ENCODE measurements at regions not wholly inside any gene's neighbourhood (a gene's known extent, or its start where the extent isn't known, plus 50 kb on each side); places are given as distances from the start of the nearest gene placed in this dataset.

DNA sequence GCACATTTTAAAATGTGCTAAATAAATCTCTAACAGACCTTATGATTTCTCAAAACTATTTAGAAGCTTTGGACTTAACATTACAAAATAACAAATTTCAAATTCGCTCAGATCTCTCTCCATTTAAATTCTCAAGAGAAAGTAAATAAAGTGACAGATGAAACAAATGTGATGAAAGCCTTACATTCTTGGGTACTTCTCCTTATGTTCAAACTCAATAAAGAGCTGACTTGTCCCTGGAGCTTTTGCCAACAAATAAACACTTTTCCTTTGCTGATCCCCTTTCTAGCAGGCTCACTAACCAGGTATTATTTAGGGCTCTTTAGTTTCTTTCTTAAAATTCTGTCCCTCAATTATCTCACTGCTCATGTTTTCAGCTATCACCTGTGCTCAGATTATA is 259.1 kb upstream of the ARPP21 start:
- no peak for DNase-seq

DNA sequence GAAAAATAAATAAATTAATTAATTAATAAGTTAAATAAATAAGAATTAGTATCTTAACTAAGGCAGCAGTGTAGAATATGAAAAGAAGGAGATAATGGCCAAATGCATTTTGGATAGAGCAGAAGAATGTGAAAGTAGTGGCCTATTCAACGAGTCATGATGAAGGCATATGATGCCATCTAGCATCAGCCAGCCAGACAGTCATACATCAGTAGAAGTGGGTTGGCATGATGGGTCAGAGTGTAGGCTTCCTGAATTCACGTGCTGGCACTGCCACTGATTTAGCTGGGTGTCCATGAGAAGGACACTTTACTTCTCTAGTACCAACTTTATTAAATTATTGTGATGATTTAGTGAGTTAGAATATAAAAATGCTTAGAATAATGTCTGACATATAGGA is 256.1 kb upstream of the ARPP21 start:
- no peak for DNase-seq

DNA sequence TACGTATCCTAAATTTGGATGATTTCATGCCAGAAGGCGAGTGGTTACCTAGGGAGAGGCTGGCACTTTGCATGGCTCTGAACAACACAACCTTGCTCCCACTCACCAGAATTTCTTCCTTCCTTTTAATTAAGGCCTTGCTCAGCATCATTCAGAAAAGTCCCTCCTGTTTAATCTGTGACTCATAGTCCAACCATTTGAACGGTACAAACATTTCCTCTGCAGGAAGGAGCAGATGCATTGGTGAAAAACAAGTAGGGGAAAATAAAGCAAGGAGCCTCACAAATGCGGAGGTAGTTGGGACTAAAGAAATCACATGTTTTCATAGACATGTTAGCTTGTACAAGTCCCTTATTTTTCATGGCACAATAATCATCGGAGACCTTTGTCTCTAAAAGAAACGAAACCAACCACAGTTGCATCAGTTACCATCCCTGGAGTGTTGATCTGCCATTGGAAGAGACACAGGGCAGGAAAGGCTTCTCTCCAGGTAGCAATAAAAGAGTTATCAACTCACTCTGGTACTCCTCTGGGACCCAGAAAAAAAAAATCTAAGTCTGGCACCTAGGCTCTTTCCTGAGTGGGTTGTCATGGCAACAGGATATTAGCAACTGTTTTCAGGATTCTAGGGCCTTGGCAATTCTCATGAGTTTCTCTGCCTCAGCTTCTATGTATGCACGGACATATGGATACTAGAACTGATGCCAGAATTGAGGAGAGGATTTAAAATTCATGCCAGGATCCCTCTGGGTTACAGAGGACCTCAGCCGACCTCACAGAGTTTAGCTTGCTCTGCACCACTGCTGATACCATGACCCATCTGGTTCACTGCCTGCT is 255.4 kb upstream of the ARPP21 start:
- no peak for DNase-seq

DNA sequence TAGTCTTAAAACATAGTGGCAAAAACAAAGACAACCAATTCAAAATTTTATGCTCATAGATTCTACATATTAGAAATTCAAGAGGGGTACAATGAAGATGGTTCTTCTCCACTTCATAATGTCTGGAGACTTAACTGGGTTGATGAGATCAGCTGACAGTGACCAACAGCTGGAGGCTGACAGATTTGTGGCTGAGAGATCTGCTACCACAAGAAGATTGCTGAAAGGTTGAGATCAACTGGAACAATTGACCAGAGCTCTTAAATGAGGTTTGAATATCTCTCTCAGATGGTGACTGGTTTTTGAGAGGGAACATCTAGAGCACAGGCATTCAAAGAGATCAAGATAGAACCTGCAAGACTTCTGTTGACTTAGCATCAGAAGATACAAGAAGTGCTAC is 254.1 kb upstream of the ARPP21 start:
- no peak for DNase-seq

DNA sequence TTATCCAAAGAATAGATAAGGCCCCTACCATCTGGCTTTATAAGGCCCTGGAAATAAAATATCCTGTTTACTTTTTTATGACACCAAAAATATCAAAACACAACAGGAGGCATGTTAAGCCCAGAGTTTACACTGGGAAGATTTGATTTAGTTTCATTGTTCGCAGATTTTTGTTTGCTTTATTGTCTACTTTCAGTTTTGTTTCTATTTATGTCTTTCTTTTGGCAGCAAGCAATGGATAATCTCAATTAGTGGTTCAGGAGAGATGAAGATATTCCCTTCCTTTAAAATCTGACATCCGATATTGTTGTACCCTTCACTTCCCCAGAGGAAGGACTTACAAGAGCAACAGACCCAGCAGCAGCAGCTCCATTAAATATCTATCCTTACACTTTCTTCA is 249.4 kb upstream of the ARPP21 start:
- no peak for DNase-seq

DNA sequence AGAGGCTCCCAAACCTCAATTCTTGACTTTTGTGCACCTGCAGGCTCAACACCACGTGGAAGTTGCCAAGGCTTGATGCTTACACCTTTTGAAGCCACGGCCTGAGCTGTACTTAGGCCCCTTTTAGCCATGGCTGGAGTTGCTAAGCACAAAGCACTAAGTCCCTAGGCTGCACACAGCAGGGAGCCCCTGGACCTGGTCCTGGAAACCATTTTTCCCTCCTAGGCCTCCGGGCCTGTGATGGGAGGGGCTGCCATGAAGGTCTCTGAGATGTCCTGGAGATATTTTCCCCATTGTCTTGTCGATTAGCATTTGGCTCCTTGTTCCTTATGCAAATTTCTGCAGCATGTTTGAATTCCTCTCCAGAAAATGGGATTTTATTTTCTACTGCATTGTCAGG is 247.1 kb upstream of the ARPP21 start:
- DNase-seq: no peak

DNA sequence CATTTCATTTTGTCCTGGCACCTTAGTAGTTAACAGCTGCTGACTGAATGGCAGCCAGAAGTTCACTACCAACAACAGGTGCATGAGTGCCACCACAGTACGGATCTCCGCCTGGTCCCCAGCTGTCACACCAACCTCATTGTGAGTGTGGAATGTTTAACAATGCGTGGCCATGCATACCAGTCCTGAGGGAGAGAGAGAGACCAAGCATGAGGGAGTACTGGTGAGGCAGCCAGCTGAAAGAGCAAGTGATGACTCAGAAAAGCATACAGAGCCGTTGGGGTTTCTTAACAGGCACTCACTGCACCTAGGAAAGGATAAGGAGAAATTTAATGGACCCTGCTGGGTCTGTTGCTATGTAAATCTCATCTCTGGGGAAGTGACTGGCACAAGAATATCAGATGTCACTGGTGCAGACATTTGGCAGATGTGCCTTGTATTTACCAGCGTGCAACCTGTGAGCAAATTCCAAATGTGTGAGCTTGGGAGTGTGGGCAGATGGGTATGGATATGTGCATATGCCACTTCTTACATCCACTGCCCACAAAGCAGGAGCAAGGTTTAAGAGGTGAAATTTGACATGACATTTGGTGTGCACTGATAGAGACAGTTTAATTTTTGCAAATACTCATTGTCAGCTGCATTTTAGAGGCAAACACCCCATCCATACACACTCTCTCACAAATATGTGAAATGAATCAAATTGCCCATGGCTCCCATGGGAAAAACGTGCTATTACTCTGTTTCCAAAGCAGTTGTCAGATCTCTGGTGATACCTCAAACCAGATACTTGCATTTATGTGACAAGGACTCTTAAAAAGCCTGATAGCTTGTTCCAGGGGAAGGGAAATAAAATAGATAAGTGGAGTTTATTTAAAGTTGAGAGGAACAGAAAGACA is 245.2 kb upstream of the ARPP21 start:
- DNase-seq: no peak

DNA sequence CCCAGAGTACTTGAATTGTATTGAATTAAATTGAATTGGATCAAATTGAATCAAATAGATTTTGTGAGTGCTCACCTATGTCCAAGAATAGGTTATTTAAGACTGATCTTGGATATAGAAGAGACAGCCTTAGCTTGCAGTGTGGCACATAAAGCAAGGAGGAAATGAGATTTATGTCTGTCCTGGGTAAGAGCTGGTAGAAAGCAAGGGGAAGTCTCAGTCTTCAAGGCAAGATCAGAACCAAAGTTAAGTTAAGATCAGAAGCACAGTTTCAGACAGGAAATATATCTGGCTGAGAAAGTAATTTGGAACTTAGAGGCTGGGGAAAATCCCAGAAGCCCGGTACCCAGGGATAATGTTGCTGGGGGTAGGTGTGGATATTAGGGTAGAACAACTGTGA is 244.4 kb upstream of the ARPP21 start:
- DNase-seq: no peak

DNA sequence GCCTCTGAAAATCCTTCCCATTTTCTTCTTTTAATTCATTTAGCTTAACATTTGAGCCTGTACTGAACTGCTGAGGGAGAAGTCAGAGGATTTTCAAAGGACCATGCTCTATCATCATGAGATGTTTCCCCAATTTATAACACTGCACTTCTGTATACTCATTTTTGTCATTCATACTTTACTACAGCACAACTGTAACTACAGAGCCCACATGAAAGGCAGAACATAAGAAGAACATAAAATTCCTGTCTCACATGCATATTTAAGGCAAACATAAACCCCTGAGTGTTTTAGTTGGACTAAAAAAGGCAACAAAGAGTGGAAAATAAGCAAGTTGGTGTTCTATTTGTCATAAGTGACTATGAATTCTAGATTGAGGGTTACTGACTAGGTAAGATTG is 237.7 kb upstream of the ARPP21 start:
- DNase-seq: no peak

DNA sequence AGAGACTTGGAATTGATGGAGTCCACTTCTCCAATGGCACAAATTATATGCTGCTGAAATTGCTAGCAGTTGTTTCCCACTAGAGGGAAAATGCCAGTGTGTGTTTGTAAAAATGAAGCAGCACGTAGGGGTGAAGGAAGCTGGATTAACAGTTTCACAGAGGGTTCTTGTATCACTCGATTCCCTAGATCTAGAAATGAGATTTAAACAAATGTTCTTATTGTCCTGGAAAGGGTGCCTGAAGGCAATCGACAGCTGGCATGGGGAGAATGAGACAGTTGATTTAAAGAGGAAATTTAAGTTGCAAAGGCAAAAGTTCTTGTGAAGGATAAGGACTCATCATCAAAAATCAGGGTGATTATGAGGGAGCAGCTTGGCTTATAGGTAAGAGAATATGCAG is 234.8 kb upstream of the ARPP21 start:
- DNase-seq: no peak

DNA sequence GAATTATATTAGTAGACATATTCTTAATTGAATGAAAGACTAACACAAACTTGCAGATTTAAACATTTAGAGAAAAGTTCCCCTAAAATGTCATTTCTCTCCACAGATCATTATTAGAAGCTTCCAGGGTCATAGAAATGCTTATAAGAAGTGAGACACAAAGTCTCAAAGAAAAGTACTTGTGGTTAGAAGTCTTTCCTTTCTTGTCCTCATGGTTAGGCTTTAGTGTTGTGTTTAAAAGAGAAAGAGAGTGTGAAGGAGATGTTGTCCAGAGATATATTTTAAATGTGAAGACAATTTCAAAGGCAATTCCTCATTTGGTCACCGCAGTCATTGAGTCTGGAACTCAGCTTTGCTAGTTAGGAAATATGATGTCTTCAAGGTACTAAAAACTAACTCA is 230.4 kb upstream of the ARPP21 start:
- DNase-seq: no peak

DNA sequence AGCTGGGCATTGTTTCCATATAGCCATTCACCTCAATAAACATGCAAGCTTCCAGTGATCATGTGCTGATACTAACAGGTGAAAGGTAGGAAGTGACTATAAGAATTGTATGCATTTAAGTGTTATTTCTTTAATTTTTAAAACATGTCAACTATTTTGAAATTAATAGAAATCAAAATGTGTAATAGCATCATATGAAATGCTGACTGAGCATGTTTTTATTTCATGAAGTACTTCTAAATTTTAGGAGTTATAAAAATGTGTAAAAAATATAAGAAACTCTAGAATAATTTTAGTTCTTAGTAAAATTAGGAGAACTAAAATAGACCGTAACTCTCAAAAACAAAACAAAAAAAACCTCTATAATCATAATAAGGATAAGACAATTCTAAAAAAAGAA is 229.3 kb upstream of the ARPP21 start:
- DNase-seq: no peak

DNA sequence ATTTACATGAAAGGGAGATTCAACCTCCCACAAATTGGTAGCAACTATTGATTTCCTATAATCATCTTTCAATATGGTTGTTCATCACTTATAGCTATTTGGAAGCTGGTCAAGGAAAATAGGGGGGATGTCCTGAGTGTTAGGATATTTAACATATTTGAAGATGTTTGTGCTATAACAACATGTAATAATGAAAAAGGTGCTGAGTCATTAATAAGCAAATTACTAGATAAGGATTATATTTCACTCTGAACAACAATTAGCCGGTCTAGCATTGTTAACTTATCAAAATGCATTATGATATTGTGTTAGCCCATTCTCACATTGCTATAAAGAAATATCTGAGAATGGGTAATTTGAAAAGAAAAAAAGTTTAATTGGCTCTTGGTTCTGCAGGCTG is 225.8 kb upstream of the ARPP21 start:
- no peak for DNase-seq

DNA sequence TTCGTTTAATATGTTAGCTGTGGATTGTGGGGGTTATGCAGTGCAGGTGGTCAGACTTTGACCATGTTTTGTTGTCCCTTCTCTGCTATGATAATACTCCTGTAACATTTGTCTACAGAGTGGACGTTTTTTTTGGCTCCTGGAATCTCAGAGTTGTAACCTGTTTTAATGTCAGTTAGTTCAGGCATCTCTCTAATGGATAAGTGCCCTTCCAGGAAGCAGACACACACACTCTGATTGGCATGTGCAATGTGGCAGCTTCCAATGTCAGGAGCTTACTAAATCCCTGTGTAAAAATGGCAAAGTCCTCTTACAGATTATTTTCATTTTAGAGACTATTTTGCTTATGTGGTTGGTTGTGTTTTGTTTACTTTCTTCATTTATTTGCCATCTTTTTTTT is 222.2 kb upstream of the ARPP21 start:
- no peak for DNase-seq

DNA sequence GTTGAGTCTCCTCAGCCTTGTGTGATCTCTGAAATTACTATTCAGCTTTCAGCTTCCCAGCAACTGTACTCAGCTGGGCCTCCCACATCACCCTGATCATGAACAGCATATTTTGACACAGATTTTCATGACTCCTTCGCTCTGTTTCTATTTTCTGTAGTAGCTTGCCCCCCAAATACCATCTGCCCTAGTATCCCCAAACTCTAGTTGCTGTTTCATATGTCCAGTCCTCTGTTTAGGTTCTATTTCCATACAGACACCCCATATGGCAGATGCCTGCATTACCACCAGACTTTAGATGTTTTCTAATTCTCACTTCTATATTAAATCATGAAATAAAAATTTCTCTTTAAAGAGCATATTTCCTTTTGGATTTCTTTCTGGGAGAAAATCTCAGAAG is 217.2 kb upstream of the ARPP21 start:
- DNase-seq: no peak

DNA sequence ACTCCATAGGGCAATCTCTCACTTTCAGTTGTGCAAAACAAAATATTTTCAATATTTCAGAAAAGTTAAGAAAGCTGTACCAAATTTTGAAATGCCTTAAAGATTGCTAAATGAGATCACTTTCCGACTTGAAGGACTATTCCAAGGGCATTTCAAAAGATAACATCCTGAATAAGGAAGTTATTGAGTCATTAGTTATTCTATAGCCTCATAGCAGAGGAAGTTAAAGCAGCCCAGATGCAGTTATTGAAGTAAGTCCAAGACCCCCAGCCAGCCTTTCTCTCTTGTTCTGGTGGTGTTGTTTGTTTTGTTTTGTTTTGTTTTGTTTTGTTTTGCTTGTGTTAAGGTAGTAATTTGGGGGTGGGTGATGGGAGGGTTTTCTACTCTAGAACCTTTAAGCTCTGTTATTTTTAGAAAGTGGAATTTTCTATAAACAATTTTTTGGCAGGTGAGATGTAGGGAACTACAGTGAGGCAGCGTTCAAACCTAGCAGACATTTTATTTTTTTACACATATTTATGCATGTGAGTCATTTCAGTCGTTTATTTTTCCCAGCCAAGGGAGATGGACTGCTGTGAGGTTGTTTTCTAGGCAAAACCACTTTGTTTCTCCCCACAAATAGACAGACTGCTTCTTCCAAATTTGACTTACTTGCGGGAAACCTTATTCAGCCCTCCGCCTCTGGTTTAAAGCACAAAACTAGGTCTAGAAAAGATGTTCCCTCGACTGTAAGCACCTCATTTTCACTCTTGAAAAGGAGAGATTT is 216.3 kb upstream of the ARPP21 start:
- no peak for DNase-seq

DNA sequence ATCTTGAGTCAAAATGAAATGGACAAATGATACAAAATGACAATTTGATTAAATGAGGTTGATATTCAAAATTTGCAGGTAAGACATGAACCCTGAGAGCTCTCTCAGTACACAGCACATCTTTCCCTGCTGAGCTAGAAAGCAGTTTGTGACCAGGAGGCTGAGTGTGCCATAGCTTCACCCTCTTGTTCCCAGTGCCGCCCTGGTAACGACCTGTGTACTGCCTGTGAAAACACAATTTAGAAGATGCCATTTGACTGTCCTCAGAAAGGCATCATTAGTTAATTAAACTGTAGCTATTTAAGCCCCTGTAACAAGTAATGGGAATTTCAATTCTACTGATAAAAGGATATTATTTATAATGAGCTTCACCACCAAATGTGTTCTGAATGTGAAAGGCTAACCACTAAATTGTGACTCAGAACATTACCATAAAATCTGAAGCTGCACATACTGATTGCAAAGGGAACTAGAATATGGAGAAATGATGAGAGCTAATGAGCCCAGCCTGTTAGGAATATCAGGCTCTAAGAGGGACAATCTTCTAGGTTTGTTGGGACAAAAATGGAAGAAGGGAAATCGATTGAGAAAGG is 212.9 kb upstream of the ARPP21 start:
- DNase-seq: no peak

DNA sequence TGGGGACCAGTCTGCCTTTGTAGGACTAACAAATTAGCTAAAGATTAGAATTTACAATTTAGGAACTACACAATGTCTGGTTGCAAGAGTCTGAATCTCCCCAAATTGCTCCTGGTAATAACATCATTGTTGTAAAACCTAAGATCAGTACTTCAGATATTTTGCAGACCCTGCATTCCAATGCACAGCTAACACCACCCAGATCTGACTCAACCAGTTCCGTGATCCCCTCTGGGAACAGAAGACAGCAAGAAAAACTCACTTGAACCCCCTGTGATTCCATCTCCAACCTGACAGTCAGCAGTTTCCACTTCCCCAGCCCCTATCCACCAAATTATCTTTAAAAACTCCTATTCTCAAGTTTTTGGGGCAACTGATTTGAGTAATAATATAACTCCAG is 201.9 kb upstream of the ARPP21 start:
- DNase-seq: no peak

DNA sequence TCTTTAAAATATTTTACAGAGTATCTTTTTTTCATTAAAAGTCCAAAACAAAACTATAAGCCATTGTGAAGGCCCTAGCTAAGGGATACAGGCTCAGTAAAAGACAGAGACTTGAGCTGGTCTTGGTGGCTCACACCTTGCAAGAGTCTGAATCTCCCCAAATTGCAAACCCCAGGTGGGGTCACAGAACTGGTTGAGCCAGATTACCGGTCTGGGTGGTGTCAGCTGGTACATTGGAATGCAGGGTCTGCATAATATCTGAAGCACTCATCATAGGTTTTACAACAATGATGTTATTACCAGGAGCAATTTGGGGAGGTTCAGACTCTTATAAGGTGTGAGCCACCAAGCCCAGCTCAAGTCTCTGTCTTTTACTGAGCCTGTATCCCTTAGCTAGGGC is 201.2 kb upstream of the ARPP21 start:
- no peak for DNase-seq

DNA sequence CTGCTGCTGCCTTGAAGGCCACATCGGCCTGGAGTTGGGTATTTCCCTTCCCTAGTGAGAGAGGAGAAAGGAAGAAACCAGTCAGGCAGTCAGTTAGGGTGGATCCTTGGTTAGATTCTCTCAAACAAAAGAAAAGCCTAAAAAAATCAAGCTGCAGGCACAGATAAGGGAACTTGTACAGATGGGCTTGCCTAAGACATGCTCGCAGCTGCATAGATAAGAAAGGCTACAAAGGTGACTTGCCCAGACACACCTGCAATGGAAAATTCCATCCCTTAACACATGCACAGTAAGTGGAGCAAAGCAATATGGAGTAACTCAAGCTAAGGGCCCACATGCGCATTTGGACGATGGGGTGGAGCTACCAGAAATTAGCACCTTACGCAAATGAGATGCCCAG is 199.7 kb upstream of the ARPP21 start:
- no peak for DNase-seq

DNA sequence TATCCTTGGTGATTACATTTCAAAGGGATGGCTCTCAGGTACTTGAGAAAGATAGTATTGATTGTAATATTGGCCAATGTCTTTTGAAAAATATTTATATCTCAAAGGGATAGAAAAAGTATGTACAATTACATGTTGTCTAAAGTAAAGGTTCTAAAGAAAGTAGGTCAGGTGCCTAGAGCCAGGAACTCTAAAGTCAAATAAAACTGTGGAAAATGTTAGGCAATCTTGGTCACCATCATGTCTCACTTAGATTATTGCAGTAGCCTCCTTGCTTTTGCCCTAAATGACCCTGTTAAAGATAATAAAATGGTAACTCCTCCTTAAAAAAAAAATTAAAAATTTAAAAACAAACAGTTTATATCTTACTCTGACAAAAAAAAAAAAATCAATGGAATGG is 198.5 kb upstream of the ARPP21 start:
- no peak for DNase-seq

DNA sequence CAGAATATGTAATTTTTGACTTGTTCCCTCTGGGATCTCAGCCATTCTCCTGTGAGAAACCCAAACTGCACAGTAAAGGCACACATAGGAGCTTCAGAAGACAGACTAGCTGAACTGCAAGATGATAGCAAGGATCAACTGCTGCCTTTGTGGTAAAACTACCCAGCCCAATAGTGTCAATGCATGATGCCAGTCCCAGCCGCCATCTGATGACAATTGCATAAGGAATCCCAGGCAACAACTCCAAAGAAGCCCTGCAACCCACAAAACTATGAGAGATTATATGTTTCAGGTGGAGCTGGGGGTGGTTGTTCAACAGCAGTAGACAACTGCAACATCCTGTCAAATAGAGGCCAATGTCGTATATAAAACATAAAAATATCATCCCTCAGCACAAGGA is 192.4 kb upstream of the ARPP21 start:
- no peak for DNase-seq

DNA sequence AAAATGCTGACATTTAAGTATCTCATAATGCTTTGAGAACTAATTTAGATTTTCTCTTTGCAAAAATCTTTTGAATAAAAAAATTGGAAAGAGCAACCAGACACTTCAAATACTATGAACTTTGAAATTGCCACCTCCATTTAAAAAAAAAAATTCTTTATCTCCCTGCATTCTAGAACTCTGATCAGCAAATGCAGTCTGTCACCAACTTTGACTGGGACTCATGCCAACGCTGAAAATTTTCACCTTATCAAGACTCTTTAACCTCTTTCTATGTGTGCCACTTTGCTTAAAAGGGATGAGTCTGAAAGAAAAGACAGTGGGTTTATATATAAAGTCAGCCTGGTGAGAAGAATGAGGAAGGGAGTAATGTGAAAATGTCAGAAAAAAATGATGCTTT is 191.2 kb upstream of the ARPP21 start:
- DNase-seq: no peak
